Neural crest cell (in vitro differentiated cells): ENCODE measurements at regions not wholly inside any gene's neighbourhood (a gene's known extent, or its start where the extent isn't known, plus 50 kb on each side); places are given as distances from the start of the nearest gene placed in this dataset.
"Not testable (repeated sequence)": the region's sequence is repeated elsewhere in the genome, so short reads cannot be mapped to it uniquely, and the experiment has no call there.

Experiments
- DNase-seq: peaks from one replicate; pipeline ENCODE4 v3.0.0; 2021; ENCODE audit warnings: low read depth, mixed read lengths, low spot score
- H3K27ac Mint-ChIP-seq: one replicate; pipeline ENCODE4 v1.8.0; 2021; ENCODE audit warnings: mild to moderate bottlenecking, mixed read lengths; ENCODE audit not compliant: unreplicated experiment
- H3K27me3 Mint-ChIP-seq: 2 replicates; pipeline ENCODE4 v1.8.0; 2021; ENCODE audit warnings: low read depth, mild to moderate bottlenecking, mixed read lengths
- H3K36me3 Mint-ChIP-seq: 2 replicates; pipeline ENCODE4 v1.8.0; 2021; ENCODE audit warnings: low read depth, mild to moderate bottlenecking, mixed read lengths
- H3K4me1 Mint-ChIP-seq: 2 replicates; pipeline ENCODE4 v1.8.0; 2021; ENCODE audit warnings: mixed read lengths
- H3K4me3 Mint-ChIP-seq: one replicate; pipeline ENCODE4 v1.8.0; 2021; ENCODE audit warnings: mild to moderate bottlenecking, mixed read lengths
- H3K9me3 Mint-ChIP-seq: 2 replicates; pipeline ENCODE4 v1.8.0; 2021; ENCODE audit warnings: mixed read lengths
- TF ChIP-seq, protein P1 (sequence below): fragments of 200-600 bp; sonication (generic); conservative IDR thresholded peaks from 2 replicates; pipeline ENCODE4 v1.5.0; 2021; ENCODE audit warnings: antibody characterized with exemption, mild to moderate bottlenecking

DNA sequence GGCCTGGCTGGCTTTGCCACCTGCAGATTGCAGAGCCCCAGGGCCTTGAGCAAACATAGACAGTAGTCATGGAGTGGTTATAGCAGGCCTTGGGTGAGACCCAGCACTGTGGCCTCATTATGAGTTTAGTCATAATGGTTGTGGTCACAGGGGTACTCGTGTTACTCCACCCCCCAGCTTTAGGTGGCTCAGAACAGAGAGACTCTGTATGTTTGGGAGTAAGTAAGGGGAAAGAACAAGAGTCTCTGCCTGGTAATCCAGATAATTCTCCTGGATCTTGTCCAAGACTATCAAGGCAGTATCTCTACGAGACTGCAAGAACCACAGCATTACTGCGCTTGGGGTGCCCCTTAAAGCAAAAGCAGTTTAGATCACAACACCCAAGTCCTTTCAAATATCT, 62.3 kb upstream of the SCRG1 start:
- H3K27ac Mint-ChIP-seq: no peak overlapping the region
- no peaks in the 10 kb centered on the region for H3K27me3 Mint-ChIP-seq
- H3K4me3 Mint-ChIP-seq: no peak overlapping the region
- peaks cover 3% of the 10 kb centered on the region for H3K9me3 Mint-ChIP-seq
- peaks cover 6% of the 10 kb centered on the region for H3K36me3 Mint-ChIP-seq
- TF ChIP-seq, protein P1, sequence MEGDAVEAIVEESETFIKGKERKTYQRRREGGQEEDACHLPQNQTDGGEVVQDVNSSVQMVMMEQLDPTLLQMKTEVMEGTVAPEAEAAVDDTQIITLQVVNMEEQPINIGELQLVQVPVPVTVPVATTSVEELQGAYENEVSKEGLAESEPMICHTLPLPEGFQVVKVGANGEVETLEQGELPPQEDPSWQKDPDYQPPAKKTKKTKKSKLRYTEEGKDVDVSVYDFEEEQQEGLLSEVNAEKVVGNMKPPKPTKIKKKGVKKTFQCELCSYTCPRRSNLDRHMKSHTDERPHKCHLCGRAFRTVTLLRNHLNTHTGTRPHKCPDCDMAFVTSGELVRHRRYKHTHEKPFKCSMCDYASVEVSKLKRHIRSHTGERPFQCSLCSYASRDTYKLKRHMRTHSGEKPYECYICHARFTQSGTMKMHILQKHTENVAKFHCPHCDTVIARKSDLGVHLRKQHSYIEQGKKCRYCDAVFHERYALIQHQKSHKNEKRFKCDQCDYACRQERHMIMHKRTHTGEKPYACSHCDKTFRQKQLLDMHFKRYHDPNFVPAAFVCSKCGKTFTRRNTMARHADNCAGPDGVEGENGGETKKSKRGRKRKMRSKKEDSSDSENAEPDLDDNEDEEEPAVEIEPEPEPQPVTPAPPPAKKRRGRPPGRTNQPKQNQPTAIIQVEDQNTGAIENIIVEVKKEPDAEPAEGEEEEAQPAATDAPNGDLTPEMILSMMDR: no peak
- H3K4me1 Mint-ChIP-seq: no peaks in the 10 kb centered on the region
- DNase-seq: no peak

DNA sequence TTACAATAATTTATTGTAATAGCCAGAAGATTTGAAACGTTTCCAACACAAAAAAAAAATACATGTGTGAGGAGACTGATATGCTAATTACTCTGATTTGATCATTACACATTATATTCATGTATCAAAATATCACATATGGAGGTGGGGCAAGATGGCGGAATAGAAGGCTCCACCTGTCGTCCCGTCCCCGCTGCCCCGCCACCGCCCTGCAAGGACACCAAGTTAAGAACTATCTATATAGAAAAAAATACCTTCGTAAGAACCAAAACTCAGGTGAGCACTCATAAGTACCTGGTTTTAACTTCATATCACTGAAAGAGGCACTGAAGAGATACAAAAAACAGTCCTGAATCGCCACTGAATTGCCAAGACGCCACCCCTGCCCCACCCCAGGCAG, 60.9 kb upstream of the SCRG1 start:
- H3K4me3 Mint-ChIP-seq: no peak overlapping the region
- H3K4me1 Mint-ChIP-seq: no peaks in the 10 kb centered on the region
- H3K9me3 Mint-ChIP-seq: peaks cover 3% of the 10 kb centered on the region
- H3K27me3 Mint-ChIP-seq: no peaks in the 10 kb centered on the region
- DNase-seq: no peak
- TF ChIP-seq, protein P1: no peak
- H3K36me3 Mint-ChIP-seq: peaks cover 6% of the 10 kb centered on the region
- H3K27ac Mint-ChIP-seq: no peak overlapping the region

DNA sequence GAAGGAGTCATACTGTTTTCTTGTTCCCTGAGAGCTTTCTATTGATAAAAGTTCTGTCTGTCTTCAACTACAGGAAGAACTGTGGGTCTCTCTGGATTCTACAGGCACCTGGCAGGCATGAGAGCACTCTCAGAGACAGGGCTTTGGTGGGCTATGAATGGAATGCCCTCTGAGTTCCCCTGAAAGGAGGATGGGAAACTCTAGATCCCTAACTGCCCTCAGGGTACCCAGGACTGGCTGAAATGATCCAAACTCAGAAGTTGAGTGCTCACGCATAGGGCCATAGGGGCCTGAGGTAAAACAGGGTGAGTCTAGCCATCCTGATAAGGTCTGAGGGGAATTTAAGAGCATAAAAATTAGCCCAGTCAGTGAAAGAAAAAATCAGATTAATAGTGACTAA, 59.0 kb upstream of the SCRG1 start:
- H3K27ac Mint-ChIP-seq: peak overlapping the region; percentile 91
- TF ChIP-seq, protein P1: no peak
- no peak overlapping the region for H3K4me3 Mint-ChIP-seq
- no peaks in the 10 kb centered on the region for H3K27me3 Mint-ChIP-seq
- no peak for DNase-seq
- H3K36me3 Mint-ChIP-seq: peaks cover 6% of the 10 kb centered on the region
- H3K4me1 Mint-ChIP-seq: no peaks in the 10 kb centered on the region
- H3K9me3 Mint-ChIP-seq: no peaks in the 10 kb centered on the region

DNA sequence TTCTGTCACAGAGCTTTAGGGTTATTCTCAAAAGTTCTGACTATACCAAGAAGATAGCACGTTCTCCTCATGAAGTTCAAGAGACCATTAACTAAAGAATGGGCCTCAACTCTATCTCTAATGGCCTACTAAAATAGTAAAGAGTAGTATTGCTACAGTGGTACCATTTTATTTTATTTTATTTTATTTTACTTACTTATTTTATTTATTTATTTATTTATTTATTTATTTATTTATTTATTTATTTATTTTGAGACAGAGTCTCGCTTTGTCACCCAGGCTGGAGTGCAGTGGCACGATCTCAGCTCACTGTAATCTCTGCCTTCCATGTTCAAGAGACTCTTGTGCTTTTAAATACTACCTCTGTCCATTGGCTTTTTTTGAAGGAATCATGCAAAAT, 52.5 kb upstream of the SCRG1 start:
- not testable (repeated sequence) for H3K9me3 Mint-ChIP-seq, H3K4me1 Mint-ChIP-seq, H3K27me3 Mint-ChIP-seq, DNase-seq, H3K27ac Mint-ChIP-seq, H3K36me3 Mint-ChIP-seq, H3K4me3 Mint-ChIP-seq

DNA sequence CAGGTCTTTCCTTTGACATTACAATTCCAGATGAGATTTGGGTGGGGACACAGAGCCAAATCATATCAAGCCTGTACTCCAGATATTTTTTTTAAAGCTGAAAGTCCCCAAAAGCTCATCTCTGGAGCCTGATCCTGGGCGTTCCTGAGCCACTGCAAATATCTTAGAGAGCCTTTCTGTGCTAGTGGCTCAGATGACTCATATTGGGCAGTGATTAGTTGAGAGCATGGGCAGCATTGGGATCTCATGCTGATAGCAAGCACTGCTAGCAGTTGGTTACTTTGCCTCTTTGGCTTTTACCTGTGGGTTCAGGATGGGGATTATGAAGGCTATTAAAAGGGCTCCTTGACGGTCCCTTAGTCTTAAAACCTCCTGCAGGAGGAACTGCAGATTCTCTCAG, 51.4 kb upstream of the SCRG1 start:
- peaks cover 5% of the 10 kb centered on the region for H3K4me1 Mint-ChIP-seq
- H3K36me3 Mint-ChIP-seq: peaks cover 4% of the 10 kb centered on the region
- peaks cover 5% of the 10 kb centered on the region for H3K9me3 Mint-ChIP-seq
- TF ChIP-seq, protein P1: no peak
- no peak overlapping the region for H3K27ac Mint-ChIP-seq
- H3K4me3 Mint-ChIP-seq: no peak overlapping the region
- H3K27me3 Mint-ChIP-seq: no peaks in the 10 kb centered on the region
- no peak for DNase-seq

DNA sequence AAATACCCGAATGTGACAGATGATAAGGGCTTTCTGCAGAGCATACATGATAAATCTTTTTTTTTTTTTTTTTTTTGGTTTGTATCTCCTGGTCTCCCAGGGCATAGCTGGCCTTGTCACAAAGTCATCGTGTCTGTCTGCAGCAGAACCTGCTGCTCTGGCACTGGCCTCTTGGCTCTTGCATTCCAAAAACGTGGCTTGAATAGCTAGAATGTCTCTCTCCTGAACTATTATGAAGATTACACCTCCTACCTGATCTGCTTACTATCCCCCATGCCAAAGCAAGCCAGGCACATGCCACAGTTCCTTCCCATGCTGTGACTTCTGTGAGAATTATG, 50.4 kb upstream of the SCRG1 start:
- Mint-ChIP-seq H3K9me3 (peaks cover 5% of the 10 kb centered on the region), H3K27me3 (no peaks in the 10 kb centered on the region), H3K4me1 (peaks cover 5% of the 10 kb centered on the region), H3K27ac (no peak overlapping the region), H3K4me3 (no peak overlapping the region), H3K36me3 (peaks cover 8% of the 10 kb centered on the region)
- TF ChIP-seq, protein P1: no peak
- DNase-seq: no peak
